ENCODE measurements at regions not wholly inside any gene's neighbourhood (a gene's known extent, or its start where the extent isn't known, plus 50 kb on each side); places are given as distances from the start of the nearest gene placed in this dataset.
A peak's percentile ranks its signal among the peaks of the same experiment; 100 is the strongest.
"Not testable (repeated sequence)": the region's sequence is repeated elsewhere in the genome, so short reads cannot be mapped to it uniquely, and the experiment has no call there.

GRCh38 chr3:130151555-130151954 lies 69.9 kb downstream of the ALG1L2 start:
- not testable (repeated sequence) for DNase-seq (ENCODE audit: low read depth)

- DNase-seq (ENCODE audit: low read depth) = not testable (repeated sequence)
These were observed 71.6 kb downstream of the ALG1L2 start for GRCh38 chr3:130153247-130153646.

GRCh38 chr3:130155464-130155863 lies 73.8 kb downstream of the ALG1L2 start:
- not testable (repeated sequence) for DNase-seq (ENCODE audit: low read depth)

- not testable (repeated sequence) for DNase-seq (ENCODE audit: low read depth)
These were observed 85.2 kb downstream of the ALG1L2 start for GRCh38 chr3:130166856-130167255.

GRCh38 chr3:130175195-130175594 lies 93.6 kb downstream of the ALG1L2 start:
- DNase-seq (ENCODE audit: low read depth) = not testable (repeated sequence)

- DNase-seq (ENCODE audit: low read depth) = not testable (repeated sequence)
These were observed 95.0 kb downstream of the ALG1L2 start for GRCh38 chr3:130176476-130177256.

GRCh38 chr3:130178835-130179234 lies 97.2 kb downstream of the ALG1L2 start:
- DNase-seq (ENCODE audit: low read depth) = not testable (repeated sequence)

- peak; percentile 1 for DNase-seq (ENCODE audit: low read depth)
These were observed 97.8 kb downstream of the ALG1L2 start for GRCh38 chr3:130179353-130179970.

GRCh38 chr3:130182475-130182874 lies 100.8 kb downstream of the ALG1L2 start:
- DNase-seq (ENCODE audit: low read depth) = not testable (repeated sequence)

GRCh38 chr3:130183689-130184088 lies 102.1 kb downstream of the ALG1L2 start:
- not testable (repeated sequence) for DNase-seq (ENCODE audit: low read depth)

GRCh38 chr3:130184152-130185024 lies 102.8 kb downstream of the ALG1L2 start:
- DNase-seq (ENCODE audit: low read depth) = not testable (repeated sequence)

- DNase-seq (ENCODE audit: low read depth) = not testable (repeated sequence)
These were observed 119.6 kb downstream of the ALG1L2 start for GRCh38 chr3:130201272-130201671.

GRCh38 chr3:130203633-130204032 lies 122.0 kb downstream of the ALG1L2 start:
- not testable (repeated sequence) for DNase-seq (ENCODE audit: low read depth)

- no peak for DNase-seq (ENCODE audit: low read depth)
These were observed 117.9 kb upstream of the COL6A5 start for GRCh38 chr3:130227540-130227939.

GRCh38 chr3:130242850-130243569 lies 102.5 kb upstream of the COL6A5 start:
- DNase-seq (ENCODE audit: low read depth) = peak; percentile 21

GRCh38 chr3:130243808-130244207 lies 101.7 kb upstream of the COL6A5 start:
- DNase-seq (ENCODE audit: low read depth) = no peak

GRCh38 chr3:130250982-130251381 lies 94.5 kb upstream of the COL6A5 start:
- DNase-seq (ENCODE audit: low read depth) = no peak

GRCh38 chr3:130255442-130255841 lies 90.0 kb upstream of the COL6A5 start:
- DNase-seq (ENCODE audit: low read depth) = no peak

GRCh38 chr3:130256821-130257340 lies 88.6 kb upstream of the COL6A5 start:
- peak; percentile 13 for DNase-seq (ENCODE audit: low read depth)

GRCh38 chr3:130258532-130258952 lies 86.9 kb upstream of the COL6A5 start:
- DNase-seq (ENCODE audit: low read depth) = peak; percentile 91

- peak; percentile 42 for DNase-seq (ENCODE audit: low read depth)
These were observed 86.2 kb upstream of the COL6A5 start for GRCh38 chr3:130259166-130259874.
